ENCODE measurements at regions not wholly inside any gene's neighbourhood (a gene's known extent, or its start where the extent isn't known, plus 50 kb on each side); places are given as distances from the start of the nearest gene placed in this dataset.

DNA sequence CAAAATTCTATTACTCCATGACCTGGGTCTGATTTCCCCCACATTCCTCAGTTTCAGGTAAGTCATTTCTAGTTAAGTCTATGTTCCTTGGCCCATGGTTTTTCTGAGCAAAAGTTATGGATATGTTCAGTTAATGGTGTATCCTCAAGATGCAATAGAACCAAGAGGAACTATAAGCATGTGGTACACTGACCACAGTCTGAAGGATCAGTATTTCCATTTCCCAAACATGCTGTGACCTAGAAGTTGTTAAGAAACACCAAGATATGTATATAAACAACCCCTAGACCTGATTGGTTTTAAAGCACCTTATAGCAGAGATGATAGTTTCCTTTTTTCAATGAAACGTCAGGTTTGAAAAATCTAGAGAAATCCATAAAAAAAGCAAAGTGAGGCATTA lies 94.2 kb upstream of the ABCB5 start:
- CTCF ChIA-PET (ENCODE audit: unreplicated experiment), result no interaction called here
- no peak overlapping the region for H3K4me3 ChIP-seq (ENCODE audit: low read depth, low read length, poor library complexity, severe bottlenecking)
- no peak overlapping the region for H3K27ac ChIP-seq (ENCODE audit: low read depth, low read length, poor library complexity, severe bottlenecking)
- no peak for TF ChIP-seq EZH2phosphoT487 (IDR thresholded peaks at IDR 0.05; ENCODE audit: borderline replicate concordance, low read depth, low read length)
- TF ChIP-seq, protein P1, sequence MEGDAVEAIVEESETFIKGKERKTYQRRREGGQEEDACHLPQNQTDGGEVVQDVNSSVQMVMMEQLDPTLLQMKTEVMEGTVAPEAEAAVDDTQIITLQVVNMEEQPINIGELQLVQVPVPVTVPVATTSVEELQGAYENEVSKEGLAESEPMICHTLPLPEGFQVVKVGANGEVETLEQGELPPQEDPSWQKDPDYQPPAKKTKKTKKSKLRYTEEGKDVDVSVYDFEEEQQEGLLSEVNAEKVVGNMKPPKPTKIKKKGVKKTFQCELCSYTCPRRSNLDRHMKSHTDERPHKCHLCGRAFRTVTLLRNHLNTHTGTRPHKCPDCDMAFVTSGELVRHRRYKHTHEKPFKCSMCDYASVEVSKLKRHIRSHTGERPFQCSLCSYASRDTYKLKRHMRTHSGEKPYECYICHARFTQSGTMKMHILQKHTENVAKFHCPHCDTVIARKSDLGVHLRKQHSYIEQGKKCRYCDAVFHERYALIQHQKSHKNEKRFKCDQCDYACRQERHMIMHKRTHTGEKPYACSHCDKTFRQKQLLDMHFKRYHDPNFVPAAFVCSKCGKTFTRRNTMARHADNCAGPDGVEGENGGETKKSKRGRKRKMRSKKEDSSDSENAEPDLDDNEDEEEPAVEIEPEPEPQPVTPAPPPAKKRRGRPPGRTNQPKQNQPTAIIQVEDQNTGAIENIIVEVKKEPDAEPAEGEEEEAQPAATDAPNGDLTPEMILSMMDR (conservative IDR thresholded peaks at IDR 0.05; ENCODE audit: low read length), result no peak
- no peaks in the 10 kb centered on the region for H3K79me2 ChIP-seq (ENCODE audit: insufficient read depth, low read depth, low read length)
- no peak overlapping the region for H3K4me2 ChIP-seq (ENCODE audit: low read length)
- H2AFZ ChIP-seq (ENCODE audit: low read length), result no peak overlapping the region
- no peak for DNase-seq (ENCODE audit: low spot score)
- H3K9me3 ChIP-seq (ENCODE audit: low read length), result no peaks in the 10 kb centered on the region
- H3K36me3 ChIP-seq (ENCODE audit: insufficient read depth, low read length), result no peaks in the 10 kb centered on the region
- no TSS peak for BruUV-seq (replicated peaks)
- POLR2A ChIA-PET, result no interaction called here
- H3K9me2 ChIP-seq (ENCODE audit: insufficient read depth, low read length), result no peaks in the 10 kb centered on the region
- no peaks in the 10 kb centered on the region for H4K20me1 ChIP-seq (ENCODE audit: insufficient read depth, low read length)
- no peaks in the 10 kb centered on the region for H3K4me1 ChIP-seq (ENCODE audit: insufficient read depth, low read length, poor library complexity, severe bottlenecking)
- intact Hi-C loops (cut with micrococcal nuclease; ENCODE audit: unreplicated experiment), result no loop called here

- Histone ChIP-seq H3K27ac (ENCODE audit: low read depth, low read length, poor library complexity, severe bottlenecking) (no peak overlapping the region), H3K9me2 (ENCODE audit: insufficient read depth, low read length) (no peaks in the 10 kb centered on the region; the same call in 1 of the 2 replicates), H3K36me3 (ENCODE audit: insufficient read depth, low read length) (no peaks in the 10 kb centered on the region), H3K9me3 (ENCODE audit: low read length) (no peaks in the 10 kb centered on the region; the same call in 1 of the 2 replicates), H2AFZ (ENCODE audit: low read length) (no peak overlapping the region), H3K4me3 (ENCODE audit: low read depth, low read length, poor library complexity, severe bottlenecking) (no peak overlapping the region), H3K4me2 (ENCODE audit: low read length) (no peak overlapping the region), H4K20me1 (ENCODE audit: insufficient read depth, low read length) (no peaks in the 10 kb centered on the region), H3K79me2 (ENCODE audit: insufficient read depth, low read depth, low read length) (no peaks in the 10 kb centered on the region), H3K4me1 (ENCODE audit: insufficient read depth, low read length, poor library complexity, severe bottlenecking) (no peaks in the 10 kb centered on the region)
- TF ChIP-seq EZH2phosphoT487 (IDR thresholded peaks at IDR 0.05; ENCODE audit: borderline replicate concordance, low read depth, low read length), result no peak
- TF ChIP-seq, protein P1 (conservative IDR thresholded peaks at IDR 0.05; ENCODE audit: low read length), result no peak
- intact Hi-C loops (cut with micrococcal nuclease; ENCODE audit: unreplicated experiment), result no loop called here
- CTCF ChIA-PET (ENCODE audit: unreplicated experiment), result no interaction called here
- no TSS peak for BruUV-seq (replicated peaks)
- DNase-seq (ENCODE audit: low spot score), result no peak
- POLR2A ChIA-PET, result no interaction called here
These were observed 86.2 kb upstream of the ABCB5 start for GRCh38 chr7:20529260-20529659.

GRCh38 chr7:20532890-20533289 lies 82.6 kb upstream of the ABCB5 start:
- Histone ChIP-seq H3K79me2 (ENCODE audit: insufficient read depth, low read depth, low read length) (no peaks in the 10 kb centered on the region), H3K4me3 (ENCODE audit: low read depth, low read length, poor library complexity, severe bottlenecking) (no peak overlapping the region), H3K9me2 (ENCODE audit: insufficient read depth, low read length) (no peaks in the 10 kb centered on the region; the same call in 1 of the 2 replicates), H3K4me2 (ENCODE audit: low read length) (no peak overlapping the region), H4K20me1 (ENCODE audit: insufficient read depth, low read length) (no peaks in the 10 kb centered on the region), H3K4me1 (ENCODE audit: insufficient read depth, low read length, poor library complexity, severe bottlenecking) (no peaks in the 10 kb centered on the region), H2AFZ (ENCODE audit: low read length) (no peak overlapping the region), H3K36me3 (ENCODE audit: insufficient read depth, low read length) (no peaks in the 10 kb centered on the region), H3K9me3 (ENCODE audit: low read length) (no peaks in the 10 kb centered on the region; the same call in 1 of the 2 replicates), H3K27ac (ENCODE audit: low read depth, low read length, poor library complexity, severe bottlenecking) (no peak overlapping the region)
- intact Hi-C loops (cut with micrococcal nuclease; ENCODE audit: unreplicated experiment), result no loop called here
- POLR2A ChIA-PET, result no interaction called here
- TF ChIP-seq, protein P1 (conservative IDR thresholded peaks at IDR 0.05; ENCODE audit: low read length), result no peak
- TF ChIP-seq EZH2phosphoT487 (IDR thresholded peaks at IDR 0.05; ENCODE audit: borderline replicate concordance, low read depth, low read length), result no peak
- no peak for DNase-seq (ENCODE audit: low spot score)
- no TSS peak for BruUV-seq (replicated peaks)
- CTCF ChIA-PET (ENCODE audit: unreplicated experiment), result no interaction called here

All from OCI-LY7 (cell line).